HCT116 (cell line): ENCODE measurements at regions not wholly inside any gene's neighbourhood (a gene's known extent, or its start where the extent isn't known, plus 50 kb on each side); places are given as distances from the start of the nearest gene placed in this dataset.

Experiments used
- ATAC-seq: fragments of 200-7000 bp; cut with Tn5 transposase; 2 replicates; pipeline ENCODE4 v1.9.1; 2020; ENCODE audit warnings: mild to moderate bottlenecking, moderate library complexity
- BruUV-seq: library from RNA; stranded (reverse); fragments of 400-500 nt; replicated peaks from 2 replicates; lab custom pipeline; 2021; lab: Mats Ljungman, UMichigan
- CTCF ChIA-PET: fragments of 300-600 bp; sonication (Branson Sonifier 250); formaldehyde crosslinking; loops from one replicate; lab custom pipeline; 2021; ENCODE audit warnings: antibody characterized with exemption; lab: Charles Lee
- POLR2A ChIA-PET: fragments of 300-600, 350-600 bp; sonication (Branson Sonifier 250); formaldehyde crosslinking; loops from one replicate; lab custom pipeline; 2021; ENCODE audit warnings: antibody characterized with exemption; lab: Charles Lee
- RAD21 ChIA-PET, 2 experiments: fragments of 300-600 bp; sonication (Branson Sonifier 250); formaldehyde crosslinking; loops; one replicate each; lab custom pipeline; 2023; ENCODE audit warnings: low total read pairs in 2 of 2; ENCODE audit not compliant: uncharacterized antibody in 2 of 2, unreplicated experiment in 2 of 2, low non-redundant PET in 1 of 2; lab: Charles Lee
- DNase-seq: peaks from one replicate; pipeline ENCODE4 v3.0.0-alpha.2; 2010; ENCODE audit warnings: low read depth, low spot score
- H2AFZ ChIP-seq: fragments of 200-600 bp; shearing (Covaris generic), sonication (generic); 2 replicates; pipeline ENCODE4 v1.6.1; 2017; ENCODE audit warnings: low read depth, mixed run types, mixed read lengths, antibody characterized with exemption, low read length; ENCODE audit not compliant: poor library complexity, severe bottlenecking
- H3K27ac ChIP-seq: 2 replicates; pipeline ENCODE4 v1.5.1; 2012; ENCODE audit warnings: low read depth, low read length
- H3K27me3 ChIP-seq: fragments of 200-600 bp; sonication (generic); 2 replicates; pipeline ENCODE4 v1.6.1; 2016; ENCODE audit warnings: mixed run types, low read length, mixed read lengths; ENCODE audit not compliant: insufficient read depth
- H3K36me3 ChIP-seq, 2 experiments: fragments of 200-500 bp in 1 of 2; fragments of 200-600 bp in 1 of 2; sonication (Bioruptor generic) in 1 of 2; sonication (generic) in 1 of 2; 2 replicates each; pipeline versions ENCODE4 v1.5.1 to v1.6.1; 2014 to 2016; ENCODE audit warnings: low read length in 2 of 2, inconsistent platforms in 1 of 2, mixed read lengths in 1 of 2, mixed run types in 1 of 2; ENCODE audit not compliant: insufficient read depth in 2 of 2, control insufficient read depth in 1 of 2
- H3K4me1 ChIP-seq, 2 experiments: fragments of 200-600 bp in 1 of 2; sonication (generic) in 1 of 2; 2 replicates each; pipeline versions ENCODE4 v1.5.1 to v1.6.1; 2012 to 2017; ENCODE audit warnings: low read length in 2 of 2, inconsistent platforms in 1 of 2, mild to moderate bottlenecking in 1 of 2, mixed read lengths in 1 of 2, mixed run types in 1 of 2, moderate library complexity in 1 of 2; ENCODE audit not compliant: insufficient read depth in 2 of 2, control insufficient read depth in 1 of 2
- H3K4me2 ChIP-seq: fragments of 200-600 bp; sonication (generic); 2 replicates; pipeline ENCODE4 v1.6.1; 2017; ENCODE audit warnings: mixed run types, low read length, mixed read lengths
- H3K4me3 ChIP-seq, 2 experiments: fragments of 200-600 bp in 1 of 2; sonication (generic) in 1 of 2; replicated peaks in 1 of 2; 2 replicates each; pipeline ENCODE4 v1.5.1; 2011 to 2016; ENCODE audit warnings: low read length in 2 of 2, control low read depth in 1 of 2, low read depth in 1 of 2, mild to moderate bottlenecking in 1 of 2, mixed read lengths in 1 of 2, mixed run types in 1 of 2
- H3K79me2 ChIP-seq: fragments of 200-600 bp; sonication (generic); 2 replicates; pipeline ENCODE4 v1.6.1; 2017; ENCODE audit warnings: mild to moderate bottlenecking, mixed run types, low read length, moderate library complexity, mixed read lengths; ENCODE audit not compliant: insufficient read depth
- H3K9ac ChIP-seq: fragments of 200-600 bp; sonication (generic); 2 replicates; pipeline ENCODE4 v1.6.1; 2016; ENCODE audit warnings: low read length, mixed read lengths
- H3K9me2 ChIP-seq: fragments of 200-600 bp; sonication (generic), shearing (Covaris generic); 2 replicates; pipeline ENCODE4 v1.6.1; 2017; ENCODE audit warnings: mixed run types, mild to moderate bottlenecking, moderate library complexity; ENCODE audit not compliant: insufficient read depth
- H3K9me3 ChIP-seq, 2 experiments: fragments of 200-500 bp in 1 of 2; fragments of 200-600 bp in 1 of 2; sonication (Bioruptor generic) in 1 of 2; sonication (generic) in 1 of 2; 2 replicates each; pipeline ENCODE4 v1.6.1; 2014 to 2017; ENCODE audit warnings: low read length in 2 of 2, mixed read lengths in 2 of 2, inconsistent platforms in 1 of 2, low read depth in 1 of 2, mild to moderate bottlenecking in 1 of 2, mixed run types in 1 of 2, moderate library complexity in 1 of 2; ENCODE audit not compliant: control insufficient read depth in 1 of 2, insufficient read depth in 1 of 2
- H4K20me1 ChIP-seq: fragments of 200-600 bp; sonication (generic), shearing (Covaris generic); 2 replicates; pipeline ENCODE4 v1.6.1; 2017; ENCODE audit warnings: mixed run types, mild to moderate bottlenecking, moderate library complexity; ENCODE audit not compliant: insufficient read depth
- CBX3 ChIP-seq: IDR thresholded peaks from 2 replicates; pipeline ENCODE4 v1.6.1; 2012; ENCODE audit warnings: low read depth
- EGR1 ChIP-seq: IDR thresholded peaks from 2 replicates; pipeline ENCODE4 v1.6.1; 2012; ENCODE audit warnings: low read depth
- EZH2 ChIP-seq: fragments of 200-600 bp; sonication (generic); IDR thresholded peaks from 2 replicates; pipeline ENCODE4 v1.6.1; 2017; ENCODE audit warnings: antibody characterized with exemption, mixed run types
- EZH2phosphoT487 ChIP-seq: fragments of 200-600 bp; IDR thresholded peaks from 2 replicates; pipeline ENCODE4 v1.6.1; 2018; ENCODE audit warnings: antibody characterized with exemption, borderline replicate concordance
- FOSL1 ChIP-seq: IDR thresholded peaks from 2 replicates; pipeline ENCODE4 v1.6.1; 2012; ENCODE audit warnings: low read depth
- JUND ChIP-seq: IDR thresholded peaks from 2 replicates; pipeline ENCODE4 v1.6.1; 2012
- POLR2A ChIP-seq: IDR thresholded peaks from 2 replicates; pipeline ENCODE4 v1.7.0; 2011; ENCODE audit warnings: borderline replicate concordance; ENCODE audit not compliant: insufficient read depth, insufficient read length; ENCODE audit errors: extremely low read depth
- POLR2AphosphoS5 ChIP-seq: IDR thresholded peaks from 2 replicates; pipeline ENCODE4 v1.6.1; 2011; ENCODE audit warnings: mild to moderate bottlenecking, low read depth, low read length, moderate library complexity
- REST ChIP-seq: IDR thresholded peaks from 2 replicates; pipeline ENCODE4 v1.6.1; 2012; ENCODE audit warnings: low read depth
- SP1 ChIP-seq: IDR thresholded peaks from 2 replicates; pipeline ENCODE4 v1.6.1; 2012; ENCODE audit warnings: low read depth
- SRF ChIP-seq: IDR thresholded peaks from 2 replicates; pipeline ENCODE4 v1.6.1; 2012; ENCODE audit warnings: low read depth
- YY1 ChIP-seq: IDR thresholded peaks from 2 replicates; pipeline ENCODE4 v1.6.1; 2011; ENCODE audit warnings: low read length, low read depth, moderate library complexity, mild to moderate bottlenecking; ENCODE audit not compliant: insufficient replicate concordance; ENCODE audit errors: extremely low read depth
- intact Hi-C: fragments of 100-400 bp; cut with micrococcal nuclease; formaldehyde crosslinking; loops from 2 replicates; pipeline ENCODE4 v1.10.0; 2022
- TF ChIP-seq, protein P1 (sequence below): IDR thresholded peaks from 2 replicates; pipeline ENCODE4 v1.6.1; 2012
- TF ChIP-seq, protein P2 (sequence below), 3 experiments: fragments of 200-600 bp in 1 of 3; sonication (generic) in 1 of 3; IDR thresholded peaks in 2 of 3; conservative IDR thresholded peaks in 1 of 3; 2 replicates each; pipeline ENCODE4 v1.5.1; 2012 to 2017; ENCODE audit warnings: low read depth in 2 of 3, low read length in 2 of 3, antibody characterized with exemption in 1 of 3, borderline replicate concordance in 1 of 3, control low read depth in 1 of 3, mild to moderate bottlenecking in 1 of 3, mixed read lengths in 1 of 3, mixed run types in 1 of 3, moderate library complexity in 1 of 3; ENCODE audit not compliant: insufficient read depth in 1 of 3

- POLR2A ChIA-PET, result no interaction called here
- H4K20me1 ChIP-seq, result no peaks in the 10 kb centered on the region
- no peaks in the 10 kb centered on the region for H3K36me3 ChIP-seq
- ATAC-seq (no peak), DNase-seq (no peak)
- intact Hi-C loops, result no loop called here
- TF ChIP-seq EGR1 (no peak), CBX3 (no peak), POLR2AphosphoS5 (no peak)
- TF ChIP-seq, protein P1, sequence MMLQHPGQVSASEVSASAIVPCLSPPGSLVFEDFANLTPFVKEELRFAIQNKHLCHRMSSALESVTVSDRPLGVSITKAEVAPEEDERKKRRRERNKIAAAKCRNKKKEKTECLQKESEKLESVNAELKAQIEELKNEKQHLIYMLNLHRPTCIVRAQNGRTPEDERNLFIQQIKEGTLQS, result no peak
- H2AFZ ChIP-seq, result no peak overlapping the region
- no peaks in the 10 kb centered on the region for H3K9me3 ChIP-seq
- no TSS peak for BruUV-seq
- no peaks in the 10 kb centered on the region for H3K9me2 ChIP-seq
- CTCF ChIA-PET, result no interaction called here
- H3K4me1 ChIP-seq, result no peaks in the 10 kb centered on the region
- H3K9ac ChIP-seq, result no peak overlapping the region
- no peak overlapping the region for H3K4me3 ChIP-seq
- H3K27me3 ChIP-seq, result no peaks in the 10 kb centered on the region
- no peak overlapping the region for H3K4me2 ChIP-seq
- H3K27ac ChIP-seq, result no peak overlapping the region
- RAD21 ChIA-PET, result no interaction called here
- H3K79me2 ChIP-seq, result no peaks in the 10 kb centered on the region
Measured at GRCh38 chrY:15648198-15648597, 1123.9 kb downstream of the NLGN4Y start.

GRCh38 chrY:15650056-15650455, 1125.7 kb downstream of the NLGN4Y start:
- no peaks in the 10 kb centered on the region for H4K20me1 ChIP-seq
- no peak for ATAC-seq

More at GRCh38 chrY:15650056-15650455, 1125.7 kb downstream of the NLGN4Y start:
- intact Hi-C loops, result no loop called here
- Histone ChIP-seq H3K4me1 (no peaks in the 10 kb centered on the region), H3K9ac (no peak overlapping the region), H3K79me2 (no peaks in the 10 kb centered on the region), H3K27me3 (no peaks in the 10 kb centered on the region), H3K9me3 (no peaks in the 10 kb centered on the region), H3K36me3 (no peaks in the 10 kb centered on the region), H3K4me2 (no peak overlapping the region), H2AFZ (no peak overlapping the region), H3K9me2 (no peaks in the 10 kb centered on the region), H3K27ac (no peak overlapping the region), H3K4me3 (no peak overlapping the region)
- POLR2A ChIA-PET, result no interaction called here
- CTCF ChIA-PET, result no interaction called here
- RAD21 ChIA-PET, result no interaction called here
- no TSS peak for BruUV-seq
- TF ChIP-seq SRF, result no peak
- no peak for TF ChIP-seq POLR2AphosphoS5
- TF ChIP-seq YY1, result no peak
- no peak for TF ChIP-seq FOSL1
- TF ChIP-seq REST, result no peak
- TF ChIP-seq, protein P1, result no peak
- TF ChIP-seq, protein P2, sequence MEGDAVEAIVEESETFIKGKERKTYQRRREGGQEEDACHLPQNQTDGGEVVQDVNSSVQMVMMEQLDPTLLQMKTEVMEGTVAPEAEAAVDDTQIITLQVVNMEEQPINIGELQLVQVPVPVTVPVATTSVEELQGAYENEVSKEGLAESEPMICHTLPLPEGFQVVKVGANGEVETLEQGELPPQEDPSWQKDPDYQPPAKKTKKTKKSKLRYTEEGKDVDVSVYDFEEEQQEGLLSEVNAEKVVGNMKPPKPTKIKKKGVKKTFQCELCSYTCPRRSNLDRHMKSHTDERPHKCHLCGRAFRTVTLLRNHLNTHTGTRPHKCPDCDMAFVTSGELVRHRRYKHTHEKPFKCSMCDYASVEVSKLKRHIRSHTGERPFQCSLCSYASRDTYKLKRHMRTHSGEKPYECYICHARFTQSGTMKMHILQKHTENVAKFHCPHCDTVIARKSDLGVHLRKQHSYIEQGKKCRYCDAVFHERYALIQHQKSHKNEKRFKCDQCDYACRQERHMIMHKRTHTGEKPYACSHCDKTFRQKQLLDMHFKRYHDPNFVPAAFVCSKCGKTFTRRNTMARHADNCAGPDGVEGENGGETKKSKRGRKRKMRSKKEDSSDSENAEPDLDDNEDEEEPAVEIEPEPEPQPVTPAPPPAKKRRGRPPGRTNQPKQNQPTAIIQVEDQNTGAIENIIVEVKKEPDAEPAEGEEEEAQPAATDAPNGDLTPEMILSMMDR (IDR thresholded peaks at IDR 0.05 in 2 of 3, conservative IDR thresholded peaks at IDR 0.05 in 1 of 3; ENCODE audit: borderline replicate concordance in 1 of 3, insufficient read depth in 1 of 3, low read depth in 2 of 3, low read length in 2 of 3), result no peak
- TF ChIP-seq SP1, result no peak
- TF ChIP-seq POLR2A, result no peak
- no peak for TF ChIP-seq JUND
- no peak for TF ChIP-seq EZH2
- no peak for TF ChIP-seq EZH2phosphoT487
- no peak for DNase-seq
